Right atrium auricular region (tissue), 2 donors: ENCODE measurements at regions not wholly inside any gene's neighbourhood (a gene's known extent, or its start where the extent isn't known, plus 50 kb on each side); places are given as distances from the start of the nearest gene placed in this dataset.

Experiments
- DNase-seq: peaks from one replicate; pipeline ENCODE4 v3.0.0-alpha.2; 2019; ENCODE audit warnings: low spot score
- H3K27ac ChIP-seq, 2 donors: fragments of 200-600 bp; sonication (generic); 1 replicate in 1 of 2; 2 replicates in 1 of 2; pipeline ENCODE4 v1.5.1; 2016 to 2019
- H3K27me3 ChIP-seq, 2 donors: fragments of 200-600 bp; sonication (generic); one replicate each; pipeline versions ENCODE4 v1.5.1 to v1.6.0; 2017 to 2019
- H3K36me3 ChIP-seq: fragments of 200-600 bp; sonication (generic); one replicate; pipeline ENCODE4 v1.5.1; 2016
- H3K4me1 ChIP-seq, 2 donors: fragments of 200-600 bp; sonication (generic); one replicate each; pipeline versions ENCODE4 v1.5.1 to v1.6.0; 2017 to 2019
- H3K4me3 ChIP-seq, 2 donors: fragments of 200-600 bp; sonication (generic); 1 replicate in 1 of 2; 2 replicates in 1 of 2; pipeline ENCODE4 v1.5.1; 2017 to 2019; ENCODE audit warnings: mild to moderate bottlenecking in 1 of 2, moderate library complexity in 1 of 2
- H3K9me3 ChIP-seq, 2 donors: fragments of 200-600 bp; sonication (generic); one replicate each; pipeline ENCODE4 v1.5.1; 2019
- CTCF ChIP-seq, 2 donors: fragments of 200-600 bp; sonication (generic); IDR thresholded peaks; one replicate each; pipeline ENCODE4 v1.5.1; 2019; ENCODE audit warnings: antibody characterized with exemption in 2 of 2

GRCh38 chr1:47545912-47546483 lies 108.2 kb downstream of the FOXD2 start:
- no peak for DNase-seq
- no peaks in the 10 kb centered on the region for H3K27me3 ChIP-seq
- H3K4me3 ChIP-seq, result no peak overlapping the region
- peaks cover 0 to 6% of the 10 kb centered on the region in 2 donors for H3K9me3 ChIP-seq
- no peaks in the 10 kb centered on the region for H3K4me1 ChIP-seq
- H3K27ac ChIP-seq, result no peak overlapping the region
- H3K36me3 ChIP-seq, result no peaks in the 10 kb centered on the region
- no peak for TF ChIP-seq CTCF (IDR thresholded peaks at IDR 0.05)

- DNase-seq, result no peak
- no peaks in the 10 kb centered on the region for H3K36me3 ChIP-seq
- no peaks in the 10 kb centered on the region for H3K27me3 ChIP-seq
- H3K9me3 ChIP-seq, result no peaks in the 10 kb centered on the region
- no peak for TF ChIP-seq CTCF (IDR thresholded peaks at IDR 0.05)
- H3K27ac ChIP-seq, result no peak overlapping the region
- H3K4me3 ChIP-seq, result no peak overlapping the region
- no peaks in the 10 kb centered on the region for H3K4me1 ChIP-seq
These were observed 110.1 kb downstream of the FOXD2 start for GRCh38 chr1:47547753-47548573.

GRCh38 chr1:47548637-47549036 lies 110.8 kb downstream of the FOXD2 start:
- Histone ChIP-seq H3K27me3 (no peaks in the 10 kb centered on the region), H3K36me3 (no peaks in the 10 kb centered on the region), H3K4me3 (no peak overlapping the region), H3K9me3 (no peaks in the 10 kb centered on the region), H3K4me1 (no peaks in the 10 kb centered on the region), H3K27ac (no peak overlapping the region)
- DNase-seq, result no peak
- TF ChIP-seq CTCF (IDR thresholded peaks at IDR 0.05), result no peak

- H3K4me3 ChIP-seq, result no peak overlapping the region
- H3K36me3 ChIP-seq, result no peaks in the 10 kb centered on the region
- no peaks in the 10 kb centered on the region for H3K9me3 ChIP-seq
- TF ChIP-seq CTCF (IDR thresholded peaks at IDR 0.05), result no peak
- no peaks in the 10 kb centered on the region for H3K4me1 ChIP-seq
- no peak for DNase-seq
- no peak overlapping the region for H3K27ac ChIP-seq
- H3K27me3 ChIP-seq, result no peaks in the 10 kb centered on the region
These were observed 111.7 kb downstream of the FOXD2 start for GRCh38 chr1:47549532-47549931.

- Histone ChIP-seq H3K4me1 (no peaks in the 10 kb centered on the region), H3K27me3 (no peaks in the 10 kb centered on the region), H3K9me3 (no peaks in the 10 kb centered on the region), H3K4me3 (no peak overlapping the region), H3K36me3 (no peaks in the 10 kb centered on the region), H3K27ac (no peak overlapping the region)
- no peak for TF ChIP-seq CTCF (IDR thresholded peaks at IDR 0.05)
- DNase-seq, result no peak
These were observed 113.1 kb downstream of the FOXD2 start for GRCh38 chr1:47550929-47551328.
